ENCODE measurements at regions not wholly inside any gene's neighbourhood (a gene's known extent, or its start where the extent isn't known, plus 50 kb on each side); places are given as distances from the start of the nearest gene placed in this dataset.

DNA sequence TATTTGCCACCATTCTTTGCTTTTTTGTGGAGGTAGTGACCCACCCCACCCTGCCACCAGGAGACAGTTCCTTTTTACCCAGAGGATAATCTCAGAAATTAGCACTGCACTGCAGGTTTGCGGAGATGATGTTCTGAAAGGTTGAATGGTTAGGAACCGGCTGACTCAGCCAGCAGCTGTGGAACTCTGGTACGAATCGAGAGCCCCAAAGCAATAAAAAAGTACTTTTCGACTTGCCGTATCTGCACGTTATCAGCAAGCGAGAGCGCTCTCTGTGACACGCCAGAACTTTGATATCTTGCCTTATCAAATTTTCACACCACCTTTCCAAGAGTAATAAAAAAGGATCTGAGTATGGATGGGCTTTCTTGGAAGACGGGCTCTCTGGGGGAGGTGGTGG, 96.3 kb upstream of the EEF2KMT start:
- H3K36me3 ChIP-seq, result no peaks in the 10 kb centered on the region
- intact Hi-C loops (cut with DNase I; ENCODE audit: low total_unique reads), result no loop called here

DNA sequence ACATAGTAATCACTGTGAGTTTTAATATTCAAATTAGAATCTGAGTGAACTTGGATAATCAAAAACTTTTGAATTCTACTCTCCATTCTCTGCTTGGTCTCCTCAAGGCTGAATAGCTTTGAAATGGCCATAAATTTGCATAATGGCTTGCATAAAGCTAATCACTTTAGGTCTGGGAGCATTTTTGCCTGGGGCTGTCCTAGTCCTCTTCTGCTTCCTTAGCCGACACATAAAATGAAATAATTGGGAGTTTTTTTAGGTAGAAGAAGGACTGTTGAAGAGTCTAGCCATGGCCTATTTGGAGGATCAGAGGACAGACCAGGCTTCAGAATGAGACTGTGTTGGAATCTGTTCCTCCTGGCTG, 91.4 kb upstream of the EEF2KMT start:
- Histone ChIP-seq H3K4me1 (no peaks in the 10 kb centered on the region), H3K4me3 (no peak overlapping the region), H3K27ac (no peak overlapping the region), H3K27me3 (no peaks in the 10 kb centered on the region), H3K9me3 (no peaks in the 10 kb centered on the region), H3K36me3 (no peaks in the 10 kb centered on the region)
- DNase-seq (ENCODE audit: low spot score in 2 of 2), result no peak
- TF ChIP-seq POLR2AphosphoS5 (IDR thresholded peaks at IDR 0.05) (no peak), POLR2A (IDR thresholded peaks at IDR 0.05) (no peak)
- TF ChIP-seq, protein P1, sequence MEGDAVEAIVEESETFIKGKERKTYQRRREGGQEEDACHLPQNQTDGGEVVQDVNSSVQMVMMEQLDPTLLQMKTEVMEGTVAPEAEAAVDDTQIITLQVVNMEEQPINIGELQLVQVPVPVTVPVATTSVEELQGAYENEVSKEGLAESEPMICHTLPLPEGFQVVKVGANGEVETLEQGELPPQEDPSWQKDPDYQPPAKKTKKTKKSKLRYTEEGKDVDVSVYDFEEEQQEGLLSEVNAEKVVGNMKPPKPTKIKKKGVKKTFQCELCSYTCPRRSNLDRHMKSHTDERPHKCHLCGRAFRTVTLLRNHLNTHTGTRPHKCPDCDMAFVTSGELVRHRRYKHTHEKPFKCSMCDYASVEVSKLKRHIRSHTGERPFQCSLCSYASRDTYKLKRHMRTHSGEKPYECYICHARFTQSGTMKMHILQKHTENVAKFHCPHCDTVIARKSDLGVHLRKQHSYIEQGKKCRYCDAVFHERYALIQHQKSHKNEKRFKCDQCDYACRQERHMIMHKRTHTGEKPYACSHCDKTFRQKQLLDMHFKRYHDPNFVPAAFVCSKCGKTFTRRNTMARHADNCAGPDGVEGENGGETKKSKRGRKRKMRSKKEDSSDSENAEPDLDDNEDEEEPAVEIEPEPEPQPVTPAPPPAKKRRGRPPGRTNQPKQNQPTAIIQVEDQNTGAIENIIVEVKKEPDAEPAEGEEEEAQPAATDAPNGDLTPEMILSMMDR (IDR thresholded peaks at IDR 0.05), result no peak
- intact Hi-C loops (cut with DNase I; ENCODE audit: low total_unique reads), result no loop called here

More for the DNA sequence above, 96.3 kb upstream of the EEF2KMT start:
- TF ChIP-seq, protein P1 (IDR thresholded peaks at IDR 0.05), result no peak
- no peak for TF ChIP-seq POLR2AphosphoS5 (IDR thresholded peaks at IDR 0.05)
- no peak for TF ChIP-seq POLR2A (IDR thresholded peaks at IDR 0.05)
- peaks cover 0 to 30% of the 10 kb centered on the region in 2 donors for H3K27me3 ChIP-seq
- H3K9me3 ChIP-seq, result peaks cover 0 to 5% of the 10 kb centered on the region in 2 donors
- H3K4me1 ChIP-seq, result no peaks in the 10 kb centered on the region
- no peak overlapping the region for H3K4me3 ChIP-seq
- no peak overlapping the region for H3K27ac ChIP-seq
- DNase-seq (ENCODE audit: low spot score in 2 of 2), result no peak

DNA sequence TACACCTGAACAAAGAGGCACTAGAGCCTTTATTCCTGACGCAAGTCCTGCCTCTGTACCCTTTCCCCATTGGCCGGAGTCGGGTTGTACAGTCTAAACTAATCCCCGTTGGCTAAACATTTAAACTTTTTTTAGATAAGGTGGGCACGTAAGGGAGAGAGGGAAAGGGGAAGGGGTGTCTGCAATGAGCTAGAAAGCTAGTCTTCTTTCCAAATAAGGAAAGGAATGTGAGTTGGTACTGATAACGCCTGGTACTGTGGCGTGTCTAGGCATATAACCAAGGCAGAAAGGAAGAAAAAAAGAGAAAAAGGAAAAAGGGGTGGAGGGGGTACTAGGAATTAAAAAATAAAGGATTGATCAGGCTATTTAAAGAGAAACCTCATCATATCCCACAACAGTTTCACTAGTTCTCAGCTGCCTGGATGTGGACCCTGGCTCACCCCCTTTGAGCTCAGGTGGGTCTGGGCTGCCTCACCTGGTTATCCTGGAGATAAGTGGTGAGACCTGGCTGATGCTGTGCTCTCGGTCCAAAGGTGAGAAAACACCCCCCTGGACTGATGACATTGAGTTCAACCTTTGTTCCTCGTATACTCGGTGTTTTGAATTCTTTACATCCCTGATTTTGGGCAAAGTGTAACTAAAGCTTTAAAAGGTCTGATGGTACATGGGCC, 90.9 kb upstream of the EEF2KMT start:
- Histone ChIP-seq H3K36me3 (no peaks in the 10 kb centered on the region), H3K27me3 (no peaks in the 10 kb centered on the region), H3K27ac (no peak overlapping the region), H3K9me3 (no peaks in the 10 kb centered on the region), H3K4me1 (no peaks in the 10 kb centered on the region), H3K4me3 (no peak overlapping the region)
- intact Hi-C loops (cut with DNase I; ENCODE audit: low total_unique reads), result no loop called here
- DNase-seq (ENCODE audit: low spot score in 2 of 2), result no peak
- no peak for TF ChIP-seq POLR2A (IDR thresholded peaks at IDR 0.05)
- TF ChIP-seq POLR2AphosphoS5 (IDR thresholded peaks at IDR 0.05), result no peak
- TF ChIP-seq, protein P1 (IDR thresholded peaks at IDR 0.05), result no peak

DNA sequence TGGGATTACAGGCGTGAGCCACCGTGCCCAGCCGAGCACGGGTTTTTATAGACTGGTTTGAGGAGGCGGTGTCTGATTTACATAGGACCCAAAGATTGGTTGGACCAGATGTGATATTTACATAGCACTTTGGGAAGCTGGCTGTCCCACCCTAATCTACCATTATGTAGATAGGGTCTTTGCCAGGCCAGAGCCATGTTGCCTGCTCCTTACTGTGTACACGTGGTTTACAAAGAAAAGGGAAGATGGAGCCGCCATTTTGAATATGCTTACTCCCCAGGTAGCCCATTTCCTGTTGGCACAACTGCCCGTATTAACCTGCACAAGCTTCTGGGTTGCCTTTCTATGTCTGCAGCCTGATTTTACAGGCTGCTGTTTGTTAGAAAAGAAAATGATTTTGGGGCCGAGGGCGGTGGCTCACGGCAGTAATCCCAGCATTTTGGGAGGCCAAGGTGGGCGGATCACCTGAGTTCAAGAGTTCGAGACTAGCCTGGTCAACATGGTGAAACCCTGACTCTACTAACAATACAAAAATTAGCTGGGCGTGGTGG, 89.9 kb upstream of the EEF2KMT start:
- no peak for TF ChIP-seq POLR2A (IDR thresholded peaks at IDR 0.05)
- no peak for TF ChIP-seq POLR2AphosphoS5 (IDR thresholded peaks at IDR 0.05)
- TF ChIP-seq, protein P1 (IDR thresholded peaks at IDR 0.05), result no peak
- no peak for DNase-seq (ENCODE audit: low spot score in 2 of 2)
- H3K36me3 ChIP-seq, result no peaks in the 10 kb centered on the region
- intact Hi-C loops (cut with DNase I; ENCODE audit: low total_unique reads), result no loop called here
- H3K4me1 ChIP-seq, result no peaks in the 10 kb centered on the region
- H3K27ac ChIP-seq, result no peak overlapping the region
- no peaks in the 10 kb centered on the region for H3K9me3 ChIP-seq
- H3K4me3 ChIP-seq, result no peak overlapping the region
- no peaks in the 10 kb centered on the region for H3K27me3 ChIP-seq

DNA sequence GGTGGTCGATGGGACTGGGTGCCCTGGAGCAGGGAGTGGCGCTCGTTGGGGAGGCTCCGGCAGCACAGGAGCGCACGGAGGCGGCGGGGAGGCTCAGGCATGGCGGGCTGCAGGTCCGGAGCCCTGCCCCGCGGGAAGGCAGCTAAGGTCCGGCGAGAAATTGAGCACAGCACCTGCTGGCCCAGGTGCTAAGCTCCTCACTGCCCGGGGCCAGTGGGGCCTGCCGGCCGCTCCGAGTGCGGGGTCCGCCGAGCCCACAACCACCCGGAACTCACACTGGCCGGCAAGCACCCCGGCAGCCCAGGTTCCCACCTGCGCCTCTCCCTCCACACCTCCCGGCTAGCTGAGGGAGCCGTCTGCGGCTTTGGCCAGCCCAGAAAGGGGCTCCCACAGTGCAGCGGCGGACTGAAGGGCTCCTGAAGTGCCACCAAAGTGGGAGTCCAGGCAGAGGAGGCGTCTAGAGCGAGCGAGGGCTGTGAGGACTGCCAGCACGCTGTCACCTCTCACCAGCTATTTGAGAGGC, 88.8 kb upstream of the EEF2KMT start:
- intact Hi-C loops (cut with DNase I; ENCODE audit: low total_unique reads), result no loop called here
- Histone ChIP-seq H3K4me1 (no peaks in the 10 kb centered on the region), H3K9me3 (no peaks in the 10 kb centered on the region), H3K27ac (no peak overlapping the region), H3K27me3 (no peaks in the 10 kb centered on the region), H3K36me3 (no peaks in the 10 kb centered on the region), H3K4me3 (no peak overlapping the region)
- TF ChIP-seq POLR2AphosphoS5 (IDR thresholded peaks at IDR 0.05) (no peak), POLR2A (IDR thresholded peaks at IDR 0.05) (no peak)
- DNase-seq (ENCODE audit: low spot score in 2 of 2), result no peak

All from breast epithelium (tissue), 4 donors.